ENCODE measurements at regions not wholly inside any gene's neighbourhood (a gene's known extent, or its start where the extent isn't known, plus 50 kb on each side); places are given as distances from the start of the nearest gene placed in this dataset.
A peak's percentile ranks its signal among the peaks of the same experiment; 100 is the strongest.

- peak; percentile 53 to 67 (median 65) for TF ChIP-seq CTCF (IDR thresholded peaks at IDR 0.05)
- no peak for TF ChIP-seq POLR2A (IDR thresholded peaks at IDR 0.05)
- no peak overlapping the region for H3K27ac ChIP-seq
- no peaks in the 10 kb centered on the region for H3K9me3 ChIP-seq
- intact Hi-C loops (cut with DNase I; ENCODE audit: low total_unique reads), result no loop called here
- H3K36me3 ChIP-seq (ENCODE audit: low read depth, missing control alignments), result no peaks in the 10 kb centered on the region
- WGBS, 2 donors, result 20 to 22% methylated on average over 25 to 37 of the region's 37 CpGs
- H3K27me3 ChIP-seq, result no peaks in the 10 kb centered on the region
- H3K4me1 ChIP-seq, result no peaks in the 10 kb centered on the region
- DNase-seq, result peak; percentile 61
- no peak overlapping the region for H3K4me3 ChIP-seq
Observed at GRCh38 chr11:116357784-116358544, 414.8 kb downstream of the BUD13 start.

GRCh38 chr11:116356451-116356850 lies 416.3 kb downstream of the BUD13 start:
- 81 to 88% methylated on average over 7 of the region's 7 CpGs for WGBS, 2 donors
- no peak overlapping the region for H3K27ac ChIP-seq
- no peaks in the 10 kb centered on the region for H3K9me3 ChIP-seq
- H3K4me1 ChIP-seq, result no peaks in the 10 kb centered on the region
- H3K27me3 ChIP-seq, result no peaks in the 10 kb centered on the region
- H3K36me3 ChIP-seq (ENCODE audit: low read depth, missing control alignments), result no peaks in the 10 kb centered on the region
- no peak overlapping the region for H3K4me3 ChIP-seq
- TF ChIP-seq CTCF (IDR thresholded peaks at IDR 0.05) (no peak), POLR2A (IDR thresholded peaks at IDR 0.05) (no peak)
- DNase-seq, result no peak
- intact Hi-C loops (cut with DNase I; ENCODE audit: low total_unique reads), result no loop called here

- Histone ChIP-seq H3K36me3 (ENCODE audit: low read depth, missing control alignments) (no peaks in the 10 kb centered on the region), H3K4me3 (no peak overlapping the region), H3K4me1 (no peaks in the 10 kb centered on the region), H3K27me3 (no peaks in the 10 kb centered on the region), H3K27ac (no peak overlapping the region), H3K9me3 (no peaks in the 10 kb centered on the region)
- 83 to 89% methylated on average over 1 of the region's 1 CpG for WGBS, 2 donors
- intact Hi-C loops (cut with DNase I; ENCODE audit: low total_unique reads), result no loop called here
- no peak for TF ChIP-seq CTCF (IDR thresholded peaks at IDR 0.05)
- no peak for TF ChIP-seq POLR2A (IDR thresholded peaks at IDR 0.05)
- no peak for DNase-seq
Observed at GRCh38 chr11:116355104-116355503, 417.7 kb downstream of the BUD13 start.

GRCh38 chr11:116353589-116353988 lies 419.2 kb downstream of the BUD13 start:
- Histone ChIP-seq H3K27me3 (no peaks in the 10 kb centered on the region), H3K4me3 (no peak overlapping the region), H3K27ac (no peak overlapping the region), H3K4me1 (no peaks in the 10 kb centered on the region), H3K36me3 (ENCODE audit: low read depth, missing control alignments) (no peaks in the 10 kb centered on the region), H3K9me3 (no peaks in the 10 kb centered on the region)
- no peak for TF ChIP-seq CTCF (IDR thresholded peaks at IDR 0.05)
- TF ChIP-seq POLR2A (IDR thresholded peaks at IDR 0.05), result no peak
- intact Hi-C loops (cut with DNase I; ENCODE audit: low total_unique reads), result no loop called here
- 67 to 76% methylated on average over 6 to 7 of the region's 7 CpGs for WGBS, 2 donors
- DNase-seq, result no peak

- intact Hi-C loops (cut with DNase I; ENCODE audit: low total_unique reads), result no loop called here
- H3K4me1 ChIP-seq, result no peaks in the 10 kb centered on the region
- no peak overlapping the region for H3K4me3 ChIP-seq
- no peak overlapping the region for H3K27ac ChIP-seq
- 85 to 92% methylated on average over 4 of the region's 4 CpGs for WGBS, 2 donors
- no peaks in the 10 kb centered on the region for H3K36me3 ChIP-seq (ENCODE audit: low read depth, missing control alignments)
- no peaks in the 10 kb centered on the region for H3K27me3 ChIP-seq
- TF ChIP-seq POLR2A (IDR thresholded peaks at IDR 0.05) (no peak), CTCF (IDR thresholded peaks at IDR 0.05) (no peak)
- no peaks in the 10 kb centered on the region for H3K9me3 ChIP-seq
- DNase-seq, result no peak
Observed at GRCh38 chr11:116352881-116353280, 419.9 kb downstream of the BUD13 start.
